ENCODE measurements at regions not wholly inside any gene's neighbourhood (a gene's known extent, or its start where the extent isn't known, plus 50 kb on each side); places are given as distances from the start of the nearest gene placed in this dataset.

DNA sequence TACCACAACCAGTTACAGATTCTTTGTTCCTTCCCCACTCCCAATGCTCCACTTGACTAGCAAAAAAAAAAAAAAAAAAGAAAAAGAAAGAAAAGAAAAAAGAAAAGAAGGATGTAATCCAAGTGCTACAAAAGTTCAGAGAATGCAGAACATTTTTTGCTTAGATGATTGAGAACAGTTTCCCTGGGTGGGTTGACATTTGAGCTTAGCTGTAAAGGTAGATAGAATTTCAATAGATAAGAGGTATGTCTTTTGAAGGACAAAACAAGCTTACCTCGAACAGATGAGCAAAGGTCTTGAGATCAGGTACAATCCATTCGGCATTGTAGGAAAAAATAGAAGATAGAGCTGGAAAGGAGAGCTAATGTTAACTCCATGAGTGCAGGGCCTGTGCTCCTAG lies 344.6 kb upstream of the NECTIN3 start:
- TF ChIP-seq, protein P1, sequence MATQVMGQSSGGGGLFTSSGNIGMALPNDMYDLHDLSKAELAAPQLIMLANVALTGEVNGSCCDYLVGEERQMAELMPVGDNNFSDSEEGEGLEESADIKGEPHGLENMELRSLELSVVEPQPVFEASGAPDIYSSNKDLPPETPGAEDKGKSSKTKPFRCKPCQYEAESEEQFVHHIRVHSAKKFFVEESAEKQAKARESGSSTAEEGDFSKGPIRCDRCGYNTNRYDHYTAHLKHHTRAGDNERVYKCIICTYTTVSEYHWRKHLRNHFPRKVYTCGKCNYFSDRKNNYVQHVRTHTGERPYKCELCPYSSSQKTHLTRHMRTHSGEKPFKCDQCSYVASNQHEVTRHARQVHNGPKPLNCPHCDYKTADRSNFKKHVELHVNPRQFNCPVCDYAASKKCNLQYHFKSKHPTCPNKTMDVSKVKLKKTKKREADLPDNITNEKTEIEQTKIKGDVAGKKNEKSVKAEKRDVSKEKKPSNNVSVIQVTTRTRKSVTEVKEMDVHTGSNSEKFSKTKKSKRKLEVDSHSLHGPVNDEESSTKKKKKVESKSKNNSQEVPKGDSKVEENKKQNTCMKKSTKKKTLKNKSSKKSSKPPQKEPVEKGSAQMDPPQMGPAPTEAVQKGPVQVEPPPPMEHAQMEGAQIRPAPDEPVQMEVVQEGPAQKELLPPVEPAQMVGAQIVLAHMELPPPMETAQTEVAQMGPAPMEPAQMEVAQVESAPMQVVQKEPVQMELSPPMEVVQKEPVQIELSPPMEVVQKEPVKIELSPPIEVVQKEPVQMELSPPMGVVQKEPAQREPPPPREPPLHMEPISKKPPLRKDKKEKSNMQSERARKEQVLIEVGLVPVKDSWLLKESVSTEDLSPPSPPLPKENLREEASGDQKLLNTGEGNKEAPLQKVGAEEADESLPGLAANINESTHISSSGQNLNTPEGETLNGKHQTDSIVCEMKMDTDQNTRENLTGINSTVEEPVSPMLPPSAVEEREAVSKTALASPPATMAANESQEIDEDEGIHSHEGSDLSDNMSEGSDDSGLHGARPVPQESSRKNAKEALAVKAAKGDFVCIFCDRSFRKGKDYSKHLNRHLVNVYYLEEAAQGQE (IDR thresholded peaks at IDR 0.05; ENCODE audit: insufficient replicate concordance, low read depth): no peak
- TF ChIP-seq, protein P2, sequence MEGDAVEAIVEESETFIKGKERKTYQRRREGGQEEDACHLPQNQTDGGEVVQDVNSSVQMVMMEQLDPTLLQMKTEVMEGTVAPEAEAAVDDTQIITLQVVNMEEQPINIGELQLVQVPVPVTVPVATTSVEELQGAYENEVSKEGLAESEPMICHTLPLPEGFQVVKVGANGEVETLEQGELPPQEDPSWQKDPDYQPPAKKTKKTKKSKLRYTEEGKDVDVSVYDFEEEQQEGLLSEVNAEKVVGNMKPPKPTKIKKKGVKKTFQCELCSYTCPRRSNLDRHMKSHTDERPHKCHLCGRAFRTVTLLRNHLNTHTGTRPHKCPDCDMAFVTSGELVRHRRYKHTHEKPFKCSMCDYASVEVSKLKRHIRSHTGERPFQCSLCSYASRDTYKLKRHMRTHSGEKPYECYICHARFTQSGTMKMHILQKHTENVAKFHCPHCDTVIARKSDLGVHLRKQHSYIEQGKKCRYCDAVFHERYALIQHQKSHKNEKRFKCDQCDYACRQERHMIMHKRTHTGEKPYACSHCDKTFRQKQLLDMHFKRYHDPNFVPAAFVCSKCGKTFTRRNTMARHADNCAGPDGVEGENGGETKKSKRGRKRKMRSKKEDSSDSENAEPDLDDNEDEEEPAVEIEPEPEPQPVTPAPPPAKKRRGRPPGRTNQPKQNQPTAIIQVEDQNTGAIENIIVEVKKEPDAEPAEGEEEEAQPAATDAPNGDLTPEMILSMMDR (IDR thresholded peaks at IDR 0.05; ENCODE audit: insufficient read depth, low read length): no peak
- no peak for TF ChIP-seq GABPA (IDR thresholded peaks at IDR 0.05; ENCODE audit: low read depth)
- TF ChIP-seq POLR2AphosphoS5 (IDR thresholded peaks at IDR 0.05; ENCODE audit: low read depth): no peak
